SK-N-SH treated with all-trans-retinoic acid at 6 μM for 48 hours (cell line): ENCODE measurements at regions not wholly inside any gene's neighbourhood (a gene's known extent, or its start where the extent isn't known, plus 50 kb on each side); places are given as distances from the start of the nearest gene placed in this dataset.

Experiments used
- ATAC-seq: fragments of 200-7000 bp; cut with Tn5 transposase; 3 replicates; pipeline ENCODE4 v1.9.1; 2020; ENCODE audit warnings: mild to moderate bottlenecking, moderate library complexity
- ARNTL ChIP-seq: fragments of 450-650 bp; formaldehyde crosslinking; IDR thresholded peaks from 2 replicates; pipeline ENCODE4 v1.5.0; 2020; ENCODE audit warnings: low read depth, mild to moderate bottlenecking, moderate library complexity, borderline replicate concordance
- CSDC2 ChIP-seq: fragments of 250-450 bp; sonication (Bioruptor Pico); IDR thresholded peaks from 2 replicates; pipeline ENCODE4 v1.5.0; 2020; ENCODE audit warnings: mild to moderate bottlenecking, moderate library complexity
- ESRRG ChIP-seq: fragments of 250-450 bp; sonication (Bioruptor Pico); IDR thresholded peaks from 2 replicates; pipeline ENCODE4 v1.6.1; 2021; ENCODE audit warnings: mild to moderate bottlenecking
- GLIS3 ChIP-seq: fragments of 250-450 bp; sonication (Bioruptor Pico); IDR thresholded peaks from 2 replicates; pipeline ENCODE4 v1.5.0; 2020; ENCODE audit warnings: mild to moderate bottlenecking, moderate library complexity
- ISL1 ChIP-seq: fragments of 250-450 bp; sonication (Bioruptor Pico); IDR thresholded peaks from 2 replicates; pipeline ENCODE4 v2.1.2; 2022; ENCODE audit warnings: mild to moderate bottlenecking, moderate library complexity
- OSR1 ChIP-seq: fragments of 250-450 bp; sonication (Bioruptor Pico); IDR thresholded peaks from 2 replicates; pipeline ENCODE4 v1.8.0; 2022; ENCODE audit warnings: moderate library complexity, mild to moderate bottlenecking, inconsistent platforms
- PPARA ChIP-seq: fragments of 250-450 bp; sonication (Bioruptor Pico); IDR thresholded peaks from 2 replicates; pipeline ENCODE4 v1.5.0; 2020; ENCODE audit warnings: mild to moderate bottlenecking, borderline replicate concordance
- RARB ChIP-seq: fragments of 250-450 bp; sonication (Bioruptor Pico); IDR thresholded peaks from 2 replicates; pipeline ENCODE4 v1.8.0; 2021; ENCODE audit warnings: mild to moderate bottlenecking, moderate library complexity
- SNAI2 ChIP-seq: fragments of 250-450 bp; sonication (Bioruptor Pico); IDR thresholded peaks from 2 replicates; pipeline ENCODE4 v1.5.0; 2020; ENCODE audit warnings: mild to moderate bottlenecking, moderate library complexity
- TCF4 ChIP-seq: fragments of 250-450 bp; sonication (Bioruptor Pico); IDR thresholded peaks from 2 replicates; pipeline ENCODE4 v1.8.0; 2021; ENCODE audit warnings: mild to moderate bottlenecking, moderate library complexity, borderline replicate concordance
- ZC3H10 ChIP-seq: fragments of 250-450 bp; sonication (Bioruptor Pico); IDR thresholded peaks from 2 replicates; pipeline ENCODE4 v1.5.1; 2021; ENCODE audit warnings: mild to moderate bottlenecking, moderate library complexity
- ZFP3 ChIP-seq: fragments of 250-450 bp; sonication (Bioruptor Pico); IDR thresholded peaks from 2 replicates; pipeline ENCODE4 v1.5.0; 2020; ENCODE audit warnings: mild to moderate bottlenecking, moderate library complexity
- ZFP30 ChIP-seq: fragments of 450-650 bp; formaldehyde crosslinking; IDR thresholded peaks from 2 replicates; pipeline ENCODE4 v1.5.0; 2022; ENCODE audit warnings: mild to moderate bottlenecking, moderate library complexity
- ZNF70 ChIP-seq: fragments of 450-650 bp; formaldehyde crosslinking; IDR thresholded peaks from 2 replicates; pipeline ENCODE4 v1.5.0; 2020; ENCODE audit warnings: mild to moderate bottlenecking, moderate library complexity
- ZNF8 ChIP-seq: fragments of 450-650 bp; formaldehyde crosslinking; IDR thresholded peaks from 2 replicates; pipeline ENCODE4 v1.5.0; 2020; ENCODE audit warnings: mild to moderate bottlenecking, moderate library complexity
- TF ChIP-seq, protein P1 (sequence below): fragments of 250-450 bp; sonication (Bioruptor Pico); IDR thresholded peaks from 2 replicates; pipeline ENCODE4 v1.5.1; 2021; ENCODE audit warnings: mild to moderate bottlenecking, moderate library complexity
- TF ChIP-seq, protein P2 (sequence below): fragments of 250-450 bp; sonication (Bioruptor Pico); IDR thresholded peaks from 2 replicates; pipeline ENCODE4 v1.8.0; 2020; ENCODE audit warnings: mild to moderate bottlenecking, moderate library complexity, borderline replicate concordance
- TF ChIP-seq, protein P3 (sequence below): fragments of 250-450 bp; sonication (Bioruptor Pico); IDR thresholded peaks from 2 replicates; pipeline ENCODE4 v1.8.0; 2021; ENCODE audit warnings: low read depth, mild to moderate bottlenecking, moderate library complexity, borderline replicate concordance
- TF ChIP-seq, protein P4 (sequence below): fragments of 250-450 bp; sonication (Bioruptor Pico); IDR thresholded peaks from 2 replicates; pipeline ENCODE4 v1.5.1; 2020; ENCODE audit warnings: low read depth, mild to moderate bottlenecking, moderate library complexity

DNA sequence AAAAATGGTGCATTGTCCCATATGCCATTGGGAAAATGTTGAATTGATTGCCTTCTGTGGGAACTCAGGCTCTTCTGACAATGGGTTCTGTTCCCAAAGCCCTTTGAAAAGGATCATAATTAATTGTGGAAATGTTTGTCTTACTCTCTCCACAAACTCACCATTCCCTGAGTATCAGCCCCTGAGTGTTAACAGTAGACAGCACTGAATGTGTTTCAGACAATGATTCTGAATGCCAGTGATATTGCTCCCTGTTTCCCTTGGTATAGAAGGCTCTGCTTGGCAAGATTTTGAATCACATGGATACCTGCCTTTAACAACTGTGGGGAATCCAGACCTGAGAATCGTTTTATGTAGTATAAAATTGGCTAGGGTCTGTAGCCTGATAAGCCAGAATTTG is 1096.8 kb downstream of the ADGRL2 start:
- TF ChIP-seq ZFP3 (CRISPR knock-in tag) (no peak), ZNF70 (CRISPR knock-in tag) (no peak)
- ATAC-seq, result no peak

DNA sequence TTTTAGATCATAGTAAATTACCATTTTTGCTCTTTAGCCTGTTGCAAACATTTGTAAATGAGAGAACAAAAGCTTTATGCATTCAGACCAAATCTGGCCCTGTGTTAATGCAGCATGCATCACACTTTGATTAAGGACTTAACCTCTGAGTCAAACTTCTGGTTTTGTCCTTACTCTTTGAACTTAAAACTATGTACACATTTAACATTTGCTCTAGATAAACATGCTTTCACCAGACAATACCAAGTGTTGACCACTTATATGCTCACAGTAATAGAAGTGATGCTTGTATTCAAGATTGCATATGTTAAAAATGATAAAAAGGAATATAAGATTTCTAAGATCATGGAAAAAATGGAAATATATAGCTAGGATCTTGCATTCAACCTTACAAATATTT is 1095.3 kb downstream of the ADGRL2 start:
- no peak for ATAC-seq
- TF ChIP-seq ZC3H10, result no peak
- no peak for TF ChIP-seq ARNTL (CRISPR knock-in tag)
- TF ChIP-seq ISL1 (CRISPR knock-in tag), result no peak
- TF ChIP-seq SNAI2, result no peak
- TF ChIP-seq, protein P1, sequence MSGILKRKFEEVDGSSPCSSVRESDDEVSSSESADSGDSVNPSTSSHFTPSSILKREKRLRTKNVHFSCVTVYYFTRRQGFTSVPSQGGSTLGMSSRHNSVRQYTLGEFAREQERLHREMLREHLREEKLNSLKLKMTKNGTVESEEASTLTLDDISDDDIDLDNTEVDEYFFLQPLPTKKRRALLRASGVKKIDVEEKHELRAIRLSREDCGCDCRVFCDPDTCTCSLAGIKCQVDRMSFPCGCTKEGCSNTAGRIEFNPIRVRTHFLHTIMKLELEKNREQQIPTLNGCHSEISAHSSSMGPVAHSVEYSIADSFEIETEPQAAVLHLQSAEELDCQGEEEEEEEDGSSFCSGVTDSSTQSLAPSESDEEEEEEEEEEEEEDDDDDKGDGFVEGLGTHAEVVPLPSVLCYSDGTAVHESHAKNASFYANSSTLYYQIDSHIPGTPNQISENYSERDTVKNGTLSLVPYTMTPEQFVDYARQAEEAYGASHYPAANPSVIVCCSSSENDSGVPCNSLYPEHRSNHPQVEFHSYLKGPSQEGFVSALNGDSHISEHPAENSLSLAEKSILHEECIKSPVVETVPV (CRISPR knock-in tag), result no peak
- no peak for TF ChIP-seq ZNF70 (CRISPR knock-in tag)
- TF ChIP-seq PPARA (CRISPR knock-in tag), result no peak
- no peak for TF ChIP-seq GLIS3 (CRISPR knock-in tag)
- TF ChIP-seq ZNF8, result no peak
- TF ChIP-seq, protein P2, sequence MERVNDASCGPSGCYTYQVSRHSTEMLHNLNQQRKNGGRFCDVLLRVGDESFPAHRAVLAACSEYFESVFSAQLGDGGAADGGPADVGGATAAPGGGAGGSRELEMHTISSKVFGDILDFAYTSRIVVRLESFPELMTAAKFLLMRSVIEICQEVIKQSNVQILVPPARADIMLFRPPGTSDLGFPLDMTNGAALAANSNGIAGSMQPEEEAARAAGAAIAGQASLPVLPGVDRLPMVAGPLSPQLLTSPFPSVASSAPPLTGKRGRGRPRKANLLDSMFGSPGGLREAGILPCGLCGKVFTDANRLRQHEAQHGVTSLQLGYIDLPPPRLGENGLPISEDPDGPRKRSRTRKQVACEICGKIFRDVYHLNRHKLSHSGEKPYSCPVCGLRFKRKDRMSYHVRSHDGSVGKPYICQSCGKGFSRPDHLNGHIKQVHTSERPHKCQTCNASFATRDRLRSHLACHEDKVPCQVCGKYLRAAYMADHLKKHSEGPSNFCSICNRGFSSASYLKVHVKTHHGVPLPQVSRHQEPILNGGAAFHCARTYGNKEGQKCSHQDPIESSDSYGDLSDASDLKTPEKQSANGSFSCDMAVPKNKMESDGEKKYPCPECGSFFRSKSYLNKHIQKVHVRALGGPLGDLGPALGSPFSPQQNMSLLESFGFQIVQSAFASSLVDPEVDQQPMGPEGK (CRISPR knock-in tag), result no peak

DNA sequence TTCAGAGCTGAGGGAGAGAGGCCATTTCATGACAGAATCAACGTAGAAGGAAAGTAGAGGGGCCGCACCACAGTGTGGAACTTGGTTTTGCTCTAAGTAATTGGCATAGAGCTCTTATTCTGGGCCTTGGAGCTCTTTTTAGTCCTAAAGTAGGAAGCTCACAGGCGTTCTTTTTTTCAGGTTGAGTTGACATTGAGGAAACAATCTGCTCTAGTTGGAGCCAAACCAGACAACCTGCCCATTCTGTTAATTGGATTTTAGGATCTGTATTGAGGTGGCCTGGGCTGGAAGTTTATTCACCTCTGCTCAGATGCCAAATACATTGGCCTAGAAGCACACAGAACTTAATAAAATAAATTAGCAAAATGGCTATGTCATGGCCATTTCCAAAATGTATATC is 1093.9 kb downstream of the ADGRL2 start:
- TF ChIP-seq, protein P3, sequence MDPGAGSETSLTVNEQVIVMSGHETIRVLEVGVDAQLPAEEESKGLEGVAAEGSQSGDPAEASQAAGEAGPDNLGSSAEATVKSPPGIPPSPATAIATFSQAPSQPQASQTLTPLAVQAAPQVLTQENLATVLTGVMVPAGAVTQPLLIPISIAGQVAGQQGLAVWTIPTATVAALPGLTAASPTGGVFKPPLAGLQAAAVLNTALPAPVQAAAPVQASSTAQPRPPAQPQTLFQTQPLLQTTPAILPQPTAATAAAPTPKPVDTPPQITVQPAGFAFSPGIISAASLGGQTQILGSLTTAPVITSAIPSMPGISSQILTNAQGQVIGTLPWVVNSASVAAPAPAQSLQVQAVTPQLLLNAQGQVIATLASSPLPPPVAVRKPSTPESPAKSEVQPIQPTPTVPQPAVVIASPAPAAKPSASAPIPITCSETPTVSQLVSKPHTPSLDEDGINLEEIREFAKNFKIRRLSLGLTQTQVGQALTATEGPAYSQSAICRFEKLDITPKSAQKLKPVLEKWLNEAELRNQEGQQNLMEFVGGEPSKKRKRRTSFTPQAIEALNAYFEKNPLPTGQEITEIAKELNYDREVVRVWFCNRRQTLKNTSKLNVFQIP (CRISPR knock-in tag), result no peak
- no peak for TF ChIP-seq SNAI2
- no peak for ATAC-seq

DNA sequence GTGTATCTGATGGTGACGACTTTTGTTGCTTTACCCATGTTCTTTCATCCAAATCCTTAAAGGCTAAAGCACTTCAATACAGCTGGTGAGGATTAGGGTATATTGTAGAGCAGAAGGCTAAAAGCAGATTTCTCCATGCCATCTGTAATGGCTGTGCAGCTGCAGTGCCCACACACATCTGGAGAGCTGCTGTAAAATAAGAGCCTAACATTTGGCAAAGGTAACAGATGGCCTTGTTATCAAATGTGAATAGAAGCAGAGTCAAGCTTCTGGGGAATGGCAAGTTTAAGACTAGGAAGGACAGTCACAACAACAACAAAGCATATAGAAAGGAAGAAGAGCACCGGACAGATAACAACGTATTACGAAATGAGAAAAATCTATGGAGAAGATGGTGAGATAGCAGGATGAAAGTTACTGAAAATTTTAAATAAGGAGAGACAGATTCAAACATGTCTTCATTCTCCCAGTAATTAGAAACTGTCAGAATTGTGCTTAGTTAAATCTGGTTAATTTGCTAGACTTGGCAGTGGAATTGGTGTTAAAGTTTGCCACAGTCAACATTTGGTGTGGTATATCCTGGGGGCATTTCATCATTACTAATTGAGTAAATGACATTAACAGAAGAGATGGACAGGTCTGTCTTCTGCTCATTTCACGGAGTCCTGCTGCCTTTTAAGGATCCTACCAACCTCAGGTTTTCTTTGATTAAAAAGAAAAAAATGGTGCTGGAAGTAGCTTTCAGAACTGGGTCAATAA is 1093.2 kb downstream of the ADGRL2 start:
- ATAC-seq, result no peak; the same call in 2 of the 3 replicates
- TF ChIP-seq TCF4 (peak; percentile 72; the same call in 1 of the 2 replicates), ARNTL (CRISPR knock-in tag) (no peak), ISL1 (CRISPR knock-in tag) (no peak)
- TF ChIP-seq, protein P1 (CRISPR knock-in tag), result no peak

DNA sequence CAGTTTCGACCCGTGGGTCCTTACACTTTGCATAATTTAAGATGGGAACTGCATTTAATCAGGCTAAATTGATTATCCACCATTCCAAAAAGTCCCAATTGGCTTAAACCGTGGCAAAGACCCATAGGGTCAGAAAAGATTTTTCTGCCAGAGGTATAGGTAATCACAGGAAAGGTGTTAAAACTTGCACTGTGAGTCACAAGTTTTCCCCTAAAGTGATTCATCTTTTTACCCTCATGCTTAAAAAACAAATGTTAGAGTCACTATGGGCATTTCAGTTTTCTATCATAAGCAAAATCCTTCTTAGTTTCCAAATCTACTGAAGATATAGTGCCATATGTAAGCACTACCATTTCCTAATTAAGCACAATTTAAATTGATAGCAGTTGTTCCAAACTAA is 1079.8 kb downstream of the ADGRL2 start:
- ATAC-seq, result no peak
- TF ChIP-seq ZNF8 (no peak), RARB (CRISPR knock-in tag) (no peak), SNAI2 (no peak), CSDC2 (CRISPR knock-in tag) (no peak), GLIS3 (CRISPR knock-in tag) (no peak), PPARA (CRISPR knock-in tag) (no peak), TCF4 (no peak), ZNF70 (CRISPR knock-in tag) (no peak), ESRRG (no peak), ISL1 (CRISPR knock-in tag) (no peak), ZC3H10 (no peak), ZFP30 (no peak), OSR1 (CRISPR knock-in tag) (no peak)
- TF ChIP-seq, protein P3 (CRISPR knock-in tag), result no peak
- TF ChIP-seq, protein P4, sequence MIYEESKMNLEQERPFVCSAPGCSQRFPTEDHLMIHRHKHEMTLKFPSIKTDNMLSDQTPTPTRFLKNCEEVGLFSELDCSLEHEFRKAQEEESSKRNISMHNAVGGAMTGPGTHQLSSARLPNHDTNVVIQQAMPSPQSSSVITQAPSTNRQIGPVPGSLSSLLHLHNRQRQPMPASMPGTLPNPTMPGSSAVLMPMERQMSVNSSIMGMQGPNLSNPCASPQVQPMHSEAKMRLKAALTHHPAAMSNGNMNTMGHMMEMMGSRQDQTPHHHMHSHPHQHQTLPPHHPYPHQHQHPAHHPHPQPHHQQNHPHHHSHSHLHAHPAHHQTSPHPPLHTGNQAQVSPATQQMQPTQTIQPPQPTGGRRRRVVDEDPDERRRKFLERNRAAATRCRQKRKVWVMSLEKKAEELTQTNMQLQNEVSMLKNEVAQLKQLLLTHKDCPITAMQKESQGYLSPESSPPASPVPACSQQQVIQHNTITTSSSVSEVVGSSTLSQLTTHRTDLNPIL (CRISPR knock-in tag), result no peak
- TF ChIP-seq, protein P2 (CRISPR knock-in tag), result no peak
- TF ChIP-seq, protein P1 (CRISPR knock-in tag), result no peak
